ENCODE measurements at regions not wholly inside any gene's neighbourhood (a gene's known extent, or its start where the extent isn't known, plus 50 kb on each side); places are given as distances from the start of the nearest gene placed in this dataset.
"Not testable (repeated sequence)": the region's sequence is repeated elsewhere in the genome, so short reads cannot be mapped to it uniquely, and the experiment has no call there.

DNA sequence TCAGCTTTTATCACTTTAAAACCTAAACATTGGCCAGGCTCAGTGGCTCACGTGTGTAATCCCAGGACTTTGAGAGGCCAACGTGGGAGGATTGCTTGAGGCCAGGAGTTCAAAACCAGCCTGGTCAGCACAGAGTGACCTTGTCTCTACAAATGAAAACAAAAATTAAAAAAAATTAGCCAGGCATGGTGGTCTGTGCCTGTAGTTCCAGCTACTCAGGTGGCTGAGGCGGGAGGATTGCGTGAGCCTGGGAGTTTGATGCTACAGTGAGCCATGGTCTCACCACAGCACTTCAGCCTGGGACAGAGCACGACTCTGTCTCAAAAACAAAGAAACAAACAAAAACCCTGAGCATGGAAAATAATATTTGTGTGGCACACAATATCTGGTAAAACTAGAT, 143.5 kb upstream of the HNRNPU start:
- DNase-seq, result peak in 2 of 5 donors; percentile 15 to 23
- H3K4me3 ChIP-seq (ENCODE audit: low read length in 3 of 3), result no peak overlapping the region
- no peaks in the 10 kb centered on the region for H3K27me3 ChIP-seq (ENCODE audit: control insufficient read depth, insufficient read depth, low read length)
- H3K4me1 ChIP-seq (ENCODE audit: control insufficient read depth in 2 of 3, insufficient read depth in 2 of 3, low read depth in 1 of 3, low read length in 3 of 3), result no peaks in the 10 kb centered on the region
- H3K9ac ChIP-seq (ENCODE audit: low read length in 3 of 3), result no peak overlapping the region
- no peak overlapping the region for H3K27ac ChIP-seq (ENCODE audit: low read depth in 2 of 2, low read length in 2 of 2)
- no peak for TF ChIP-seq CTCF (IDR thresholded peaks at IDR 0.05; ENCODE audit: borderline replicate concordance, extremely low read depth, insufficient read depth)
- intact Hi-C loops (cut with DNase I), result no loop called here
- H3K36me3 ChIP-seq (ENCODE audit: control insufficient read depth in 2 of 3, insufficient read depth in 3 of 3, low read length in 3 of 3), result no peaks in the 10 kb centered on the region
- no peaks in the 10 kb centered on the region for H3K9me3 ChIP-seq (ENCODE audit: control insufficient read depth in 2 of 3, insufficient read depth in 1 of 3, low read length in 3 of 3)
- no peak for FAIRE-seq

DNA sequence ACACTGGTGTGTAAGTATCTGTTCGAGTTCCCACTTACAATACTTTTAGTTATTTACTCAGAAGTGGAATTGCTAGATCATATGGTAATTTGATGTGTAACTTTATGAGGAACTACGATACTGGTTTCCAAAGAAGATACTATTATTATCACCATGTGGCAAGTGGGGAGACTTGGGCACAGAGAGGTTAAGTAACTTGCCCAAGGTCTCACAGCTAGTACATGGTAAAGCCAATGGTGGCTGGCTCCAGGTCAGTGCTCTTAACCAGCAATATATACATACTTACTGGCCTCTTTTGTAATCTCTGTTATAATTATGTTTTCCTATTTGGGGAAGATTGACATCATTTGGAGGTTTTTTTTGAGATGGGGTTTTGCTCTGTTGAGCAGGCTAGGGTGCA, 138.9 kb upstream of the HNRNPU start:
- no peaks in the 10 kb centered on the region for H3K36me3 ChIP-seq (ENCODE audit: control insufficient read depth in 2 of 3, insufficient read depth in 3 of 3, low read length in 3 of 3)
- no peak overlapping the region for H3K9ac ChIP-seq (ENCODE audit: low read length in 3 of 3)
- H3K9me3 ChIP-seq (ENCODE audit: control insufficient read depth in 2 of 3, insufficient read depth in 1 of 3, low read length in 3 of 3), result no peaks in the 10 kb centered on the region
- H3K27me3 ChIP-seq (ENCODE audit: control insufficient read depth, insufficient read depth, low read length), result no peaks in the 10 kb centered on the region
- H3K4me3 ChIP-seq (ENCODE audit: low read length in 3 of 3), result no peak overlapping the region
- FAIRE-seq, result no peak
- no peak for DNase-seq
- H3K27ac ChIP-seq (ENCODE audit: low read depth in 2 of 2, low read length in 2 of 2), result no peak overlapping the region
- TF ChIP-seq CTCF (IDR thresholded peaks at IDR 0.05; ENCODE audit: borderline replicate concordance, extremely low read depth, insufficient read depth), result no peak
- H3K4me1 ChIP-seq (ENCODE audit: control insufficient read depth in 2 of 3, insufficient read depth in 2 of 3, low read depth in 1 of 3, low read length in 3 of 3), result no peaks in the 10 kb centered on the region
- intact Hi-C loops (cut with DNase I), result no loop called here

DNA sequence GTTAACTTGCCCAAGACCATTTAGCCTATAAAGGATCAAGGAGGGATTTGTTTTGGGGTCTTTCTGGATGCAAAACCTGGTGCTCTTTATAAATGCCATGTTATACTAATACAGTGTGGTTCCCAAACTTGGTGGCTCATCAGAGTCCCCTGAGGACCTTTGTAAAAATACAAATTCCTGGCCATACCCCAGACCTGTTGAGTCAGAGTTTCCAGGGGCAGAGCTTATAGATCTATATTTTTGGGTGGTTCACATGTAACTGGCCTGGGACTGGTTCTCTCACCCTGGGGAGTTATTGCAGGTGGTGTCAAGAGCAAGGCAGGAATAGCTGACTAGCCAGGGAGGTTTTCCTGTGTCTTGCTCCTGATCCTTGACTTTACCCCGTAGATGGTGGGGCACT, 136.9 kb upstream of the HNRNPU start:
- Histone ChIP-seq H3K36me3 (ENCODE audit: control insufficient read depth in 2 of 3, insufficient read depth in 3 of 3, low read length in 3 of 3) (no peaks in the 10 kb centered on the region), H3K27me3 (ENCODE audit: control insufficient read depth, insufficient read depth, low read length) (no peaks in the 10 kb centered on the region), H3K4me1 (ENCODE audit: control insufficient read depth in 2 of 3, insufficient read depth in 2 of 3, low read depth in 1 of 3, low read length in 3 of 3) (no peaks in the 10 kb centered on the region), H3K27ac (ENCODE audit: low read depth in 2 of 2, low read length in 2 of 2) (no peak overlapping the region), H3K9me3 (ENCODE audit: control insufficient read depth in 2 of 3, insufficient read depth in 1 of 3, low read length in 3 of 3) (no peaks in the 10 kb centered on the region), H3K9ac (ENCODE audit: low read length in 3 of 3) (no peak overlapping the region), H3K4me3 (ENCODE audit: low read length in 3 of 3) (no peak overlapping the region)
- TF ChIP-seq CTCF (IDR thresholded peaks at IDR 0.05; ENCODE audit: borderline replicate concordance, extremely low read depth, insufficient read depth), result no peak
- intact Hi-C loops (cut with DNase I), result no loop called here
- no peak for DNase-seq
- FAIRE-seq, result no peak

DNA sequence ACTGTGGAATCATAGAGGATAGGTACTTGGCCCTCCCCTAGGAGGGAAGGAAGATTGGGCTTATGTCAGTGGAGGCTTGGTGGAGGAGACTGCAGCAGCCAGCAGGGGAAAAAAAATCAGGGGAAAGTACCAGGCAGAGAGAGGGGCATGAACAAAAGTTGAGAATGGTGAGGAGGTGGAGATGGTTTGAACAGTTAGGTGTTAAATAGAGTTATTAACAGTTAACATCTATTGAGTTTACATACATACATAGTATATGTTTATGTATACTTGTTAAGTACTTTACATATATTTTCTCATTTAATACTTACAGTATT, 136.5 kb upstream of the HNRNPU start:
- H3K27ac ChIP-seq (ENCODE audit: low read depth in 2 of 2, low read length in 2 of 2), result no peak overlapping the region
- H3K4me1 ChIP-seq (ENCODE audit: control insufficient read depth in 2 of 3, insufficient read depth in 2 of 3, low read depth in 1 of 3, low read length in 3 of 3), result no peaks in the 10 kb centered on the region
- H3K27me3 ChIP-seq (ENCODE audit: control insufficient read depth, insufficient read depth, low read length), result no peaks in the 10 kb centered on the region
- intact Hi-C loops (cut with DNase I), result no loop called here
- no peak overlapping the region for H3K9ac ChIP-seq (ENCODE audit: low read length in 3 of 3)
- FAIRE-seq (no peak), DNase-seq (no peak)
- no peak for TF ChIP-seq CTCF (IDR thresholded peaks at IDR 0.05; ENCODE audit: borderline replicate concordance, extremely low read depth, insufficient read depth)
- H3K4me3 ChIP-seq (ENCODE audit: low read length in 3 of 3), result no peak overlapping the region
- no peaks in the 10 kb centered on the region for H3K36me3 ChIP-seq (ENCODE audit: control insufficient read depth in 2 of 3, insufficient read depth in 3 of 3, low read length in 3 of 3)
- no peaks in the 10 kb centered on the region for H3K9me3 ChIP-seq (ENCODE audit: control insufficient read depth in 2 of 3, insufficient read depth in 1 of 3, low read length in 3 of 3)

GRCh38 chr1:244999644-245000043, 135.3 kb upstream of the HNRNPU start:
- DNase-seq; H3K27ac ChIP-seq (ENCODE audit: low read depth in 2 of 2, low read length in 2 of 2); H3K4me1 ChIP-seq (ENCODE audit: control insufficient read depth in 2 of 3, insufficient read depth in 2 of 3, low read depth in 1 of 3, low read length in 3 of 3); H3K4me3 ChIP-seq (ENCODE audit: low read length in 3 of 3); H3K27me3 ChIP-seq (ENCODE audit: control insufficient read depth, insufficient read depth, low read length); FAIRE-seq; H3K9me3 ChIP-seq (ENCODE audit: control insufficient read depth in 2 of 3, insufficient read depth in 1 of 3, low read length in 3 of 3); H3K9ac ChIP-seq (ENCODE audit: low read length in 3 of 3); intact Hi-C loops (cut with DNase I); H3K36me3 ChIP-seq (ENCODE audit: control insufficient read depth in 2 of 3, insufficient read depth in 3 of 3, low read length in 3 of 3): not testable (repeated sequence)

Data from kidney (tissue), 13 donors.